ENCODE measurements at regions not wholly inside any gene's neighbourhood (a gene's known extent, or its start where the extent isn't known, plus 50 kb on each side); places are given as distances from the start of the nearest gene placed in this dataset.

DNA sequence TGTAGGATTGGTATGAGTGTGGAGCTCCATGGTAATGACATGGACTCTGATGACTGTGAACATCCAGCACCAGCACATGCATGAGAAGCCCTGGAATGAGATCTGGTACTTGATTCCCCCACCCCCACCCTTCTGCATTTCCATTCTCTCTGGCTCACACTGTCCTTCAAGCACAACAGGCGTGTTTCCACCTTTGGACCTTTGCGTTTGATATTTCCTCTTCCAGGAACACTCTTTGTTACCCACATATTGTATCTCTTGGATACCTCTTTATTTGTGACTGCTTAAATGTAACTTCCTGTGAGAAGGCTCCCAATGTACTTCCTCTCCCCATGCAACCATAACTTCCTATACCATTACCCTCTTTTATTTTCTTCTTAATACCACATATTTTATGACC, 263.8 kb downstream of the HNMT start:
- no peak overlapping the region for H3K4me3 ChIP-seq (ENCODE audit: low read depth, low read length)
- TF ChIP-seq, protein P1, sequence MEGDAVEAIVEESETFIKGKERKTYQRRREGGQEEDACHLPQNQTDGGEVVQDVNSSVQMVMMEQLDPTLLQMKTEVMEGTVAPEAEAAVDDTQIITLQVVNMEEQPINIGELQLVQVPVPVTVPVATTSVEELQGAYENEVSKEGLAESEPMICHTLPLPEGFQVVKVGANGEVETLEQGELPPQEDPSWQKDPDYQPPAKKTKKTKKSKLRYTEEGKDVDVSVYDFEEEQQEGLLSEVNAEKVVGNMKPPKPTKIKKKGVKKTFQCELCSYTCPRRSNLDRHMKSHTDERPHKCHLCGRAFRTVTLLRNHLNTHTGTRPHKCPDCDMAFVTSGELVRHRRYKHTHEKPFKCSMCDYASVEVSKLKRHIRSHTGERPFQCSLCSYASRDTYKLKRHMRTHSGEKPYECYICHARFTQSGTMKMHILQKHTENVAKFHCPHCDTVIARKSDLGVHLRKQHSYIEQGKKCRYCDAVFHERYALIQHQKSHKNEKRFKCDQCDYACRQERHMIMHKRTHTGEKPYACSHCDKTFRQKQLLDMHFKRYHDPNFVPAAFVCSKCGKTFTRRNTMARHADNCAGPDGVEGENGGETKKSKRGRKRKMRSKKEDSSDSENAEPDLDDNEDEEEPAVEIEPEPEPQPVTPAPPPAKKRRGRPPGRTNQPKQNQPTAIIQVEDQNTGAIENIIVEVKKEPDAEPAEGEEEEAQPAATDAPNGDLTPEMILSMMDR (conservative IDR thresholded peaks at IDR 0.05; ENCODE audit: low read depth, low read length): no peak
- DNase-seq (ENCODE audit: low read depth): no peak

DNA sequence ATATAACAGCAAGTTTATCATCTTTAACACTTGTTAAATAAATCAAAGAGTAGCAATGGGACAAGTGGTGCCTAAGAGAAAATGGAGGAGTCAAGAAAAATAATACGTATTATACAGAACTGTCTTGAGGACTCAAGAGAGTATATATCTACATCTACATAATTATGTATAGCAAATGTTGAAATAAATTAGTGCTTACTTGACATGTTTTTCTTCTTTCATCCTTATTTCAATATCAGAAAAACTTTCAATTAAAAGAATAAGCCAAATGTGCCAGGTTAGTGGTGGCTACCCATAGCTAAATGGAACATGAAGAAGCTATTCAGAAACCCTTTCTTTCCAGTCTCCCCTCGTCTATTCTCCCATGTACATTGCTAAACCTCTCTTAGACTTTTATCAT, 267.3 kb upstream of the SPOPL start:
- no peak for DNase-seq (ENCODE audit: low read depth)
- no peak overlapping the region for H3K4me3 ChIP-seq (ENCODE audit: low read depth, low read length)
- TF ChIP-seq, protein P1 (conservative IDR thresholded peaks at IDR 0.05; ENCODE audit: low read depth, low read length): no peak

DNA sequence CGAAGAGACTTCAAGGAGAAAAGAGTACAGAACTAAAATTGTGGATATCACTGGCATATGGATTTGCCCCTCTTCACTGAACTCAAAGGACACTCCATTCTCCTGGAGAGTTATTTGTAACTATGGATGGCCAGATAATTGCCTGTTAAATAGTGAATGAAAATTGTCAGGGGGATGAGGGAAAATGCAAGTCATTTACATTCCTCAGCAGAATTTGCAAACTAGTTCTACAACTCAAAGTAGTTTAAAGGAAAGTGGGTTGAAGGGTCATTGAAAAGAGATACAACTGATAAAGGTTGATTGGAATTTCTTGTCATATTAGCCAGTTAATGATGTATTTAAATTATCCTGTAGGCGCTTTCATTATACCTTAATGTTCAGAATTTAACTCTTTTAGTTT, 266.5 kb upstream of the SPOPL start:
- TF ChIP-seq, protein P1 (conservative IDR thresholded peaks at IDR 0.05; ENCODE audit: low read depth, low read length): no peak
- no peak for DNase-seq (ENCODE audit: low read depth)
- no peak overlapping the region for H3K4me3 ChIP-seq (ENCODE audit: low read depth, low read length)

DNA sequence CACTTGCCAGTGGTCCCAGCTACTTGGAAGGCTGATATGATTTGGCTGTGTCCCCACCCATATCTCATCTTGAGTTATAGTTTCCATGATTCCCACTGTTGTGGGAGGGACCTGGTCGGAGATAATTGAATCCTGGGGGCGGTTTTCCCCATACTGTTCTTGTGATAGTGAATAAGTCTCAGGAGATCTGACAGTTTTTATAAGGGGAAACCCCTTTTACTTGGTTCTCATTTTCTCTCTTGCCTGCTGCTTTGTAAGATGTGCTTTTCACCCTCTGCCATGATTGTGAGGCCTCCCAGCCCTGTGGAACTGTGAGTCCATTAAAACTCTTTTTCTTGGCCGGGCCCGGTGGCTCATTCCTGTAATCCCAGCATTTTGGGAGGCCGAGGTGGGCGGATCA, 265.4 kb upstream of the SPOPL start:
- TF ChIP-seq, protein P1 (conservative IDR thresholded peaks at IDR 0.05; ENCODE audit: low read depth, low read length): no peak
- no peak for DNase-seq (ENCODE audit: low read depth)
- H3K4me3 ChIP-seq (ENCODE audit: low read depth, low read length): no peak overlapping the region

DNA sequence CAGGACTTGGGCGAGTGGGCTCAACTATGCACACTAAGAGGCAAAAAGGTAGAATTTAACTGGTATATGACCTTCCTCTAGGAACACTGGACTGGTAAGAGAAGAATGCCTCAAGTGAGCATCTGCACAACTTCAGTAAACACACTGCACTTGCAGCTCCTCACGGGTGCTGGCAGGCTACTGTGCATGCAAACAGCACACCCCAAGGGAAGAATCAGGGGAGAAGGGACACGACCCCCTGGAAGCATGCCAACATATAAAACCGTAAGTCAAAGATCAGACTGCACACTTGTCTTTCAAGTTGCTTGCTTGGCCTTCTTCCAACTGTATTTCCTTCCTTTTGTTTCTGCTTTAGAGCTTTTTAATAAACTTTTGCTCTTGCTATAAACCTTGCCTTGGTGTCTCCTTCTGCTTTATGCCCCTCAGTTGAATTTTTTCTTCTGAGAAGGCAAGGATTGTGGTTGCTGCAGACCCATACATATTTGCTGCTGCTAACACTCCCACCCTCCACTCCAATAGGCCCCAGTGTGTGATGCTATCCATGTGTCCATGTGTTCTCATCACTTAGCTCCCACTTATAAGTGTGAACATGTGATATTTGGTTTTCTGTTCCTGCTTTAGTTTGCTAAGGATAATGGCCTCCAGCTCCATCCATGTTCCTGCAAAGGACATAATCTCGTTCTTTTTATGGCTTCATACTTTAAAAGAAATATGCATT, 263.7 kb upstream of the SPOPL start:
- TF ChIP-seq, protein P1 (conservative IDR thresholded peaks at IDR 0.05; ENCODE audit: low read depth, low read length): no peak
- no peak for DNase-seq (ENCODE audit: low read depth)
- H3K4me3 ChIP-seq (ENCODE audit: low read depth, low read length): no peak overlapping the region

DNA sequence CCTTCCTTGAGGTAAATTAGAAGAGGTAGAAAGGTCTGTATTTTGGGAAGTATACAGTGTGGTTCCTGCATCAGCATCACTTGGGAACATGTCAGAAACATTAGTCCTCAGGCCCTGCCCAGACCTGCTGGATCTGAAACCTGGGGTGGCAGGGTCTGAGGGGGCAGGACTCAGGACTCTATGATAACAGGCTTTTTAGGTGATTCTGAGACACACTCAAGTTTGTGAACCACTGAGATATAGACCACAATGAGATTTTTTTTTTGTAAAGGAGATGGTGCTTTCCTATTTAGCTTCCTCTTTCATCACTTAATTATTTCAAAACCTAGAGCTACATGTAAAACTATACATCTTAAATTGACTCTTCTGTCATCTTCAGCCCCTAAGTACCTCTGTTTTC, 262.7 kb upstream of the SPOPL start:
- no peak overlapping the region for H3K4me3 ChIP-seq (ENCODE audit: low read depth, low read length)
- TF ChIP-seq, protein P1 (conservative IDR thresholded peaks at IDR 0.05; ENCODE audit: low read depth, low read length): no peak

GRCh38 chr2:138239902-138240491, 261.6 kb upstream of the SPOPL start:
- TF ChIP-seq, protein P1 (conservative IDR thresholded peaks at IDR 0.05; ENCODE audit: low read depth, low read length): no peak
- no peak for DNase-seq (ENCODE audit: low read depth)
- H3K4me3 ChIP-seq (ENCODE audit: low read depth, low read length): no peak overlapping the region

More for the DNA sequence above, 262.7 kb upstream of the SPOPL start:
- no peak for DNase-seq (ENCODE audit: low read depth)

All from epithelial cell of proximal tubule (primary cell).